ENCODE measurements at regions not wholly inside any gene's neighbourhood (a gene's known extent, or its start where the extent isn't known, plus 50 kb on each side); places are given as distances from the start of the nearest gene placed in this dataset.

GRCh38 chr18:51442012-51442411 lies 244.5 kb upstream of the MEX3C start:
- DNase-seq (ENCODE audit: low spot score) = no peak
- no peak overlapping the region for H3K27ac ChIP-seq
- no peak overlapping the region for H3K4me3 ChIP-seq
- TF ChIP-seq, protein P1, sequence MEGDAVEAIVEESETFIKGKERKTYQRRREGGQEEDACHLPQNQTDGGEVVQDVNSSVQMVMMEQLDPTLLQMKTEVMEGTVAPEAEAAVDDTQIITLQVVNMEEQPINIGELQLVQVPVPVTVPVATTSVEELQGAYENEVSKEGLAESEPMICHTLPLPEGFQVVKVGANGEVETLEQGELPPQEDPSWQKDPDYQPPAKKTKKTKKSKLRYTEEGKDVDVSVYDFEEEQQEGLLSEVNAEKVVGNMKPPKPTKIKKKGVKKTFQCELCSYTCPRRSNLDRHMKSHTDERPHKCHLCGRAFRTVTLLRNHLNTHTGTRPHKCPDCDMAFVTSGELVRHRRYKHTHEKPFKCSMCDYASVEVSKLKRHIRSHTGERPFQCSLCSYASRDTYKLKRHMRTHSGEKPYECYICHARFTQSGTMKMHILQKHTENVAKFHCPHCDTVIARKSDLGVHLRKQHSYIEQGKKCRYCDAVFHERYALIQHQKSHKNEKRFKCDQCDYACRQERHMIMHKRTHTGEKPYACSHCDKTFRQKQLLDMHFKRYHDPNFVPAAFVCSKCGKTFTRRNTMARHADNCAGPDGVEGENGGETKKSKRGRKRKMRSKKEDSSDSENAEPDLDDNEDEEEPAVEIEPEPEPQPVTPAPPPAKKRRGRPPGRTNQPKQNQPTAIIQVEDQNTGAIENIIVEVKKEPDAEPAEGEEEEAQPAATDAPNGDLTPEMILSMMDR (IDR thresholded peaks at IDR 0.05) = no peak

DNA sequence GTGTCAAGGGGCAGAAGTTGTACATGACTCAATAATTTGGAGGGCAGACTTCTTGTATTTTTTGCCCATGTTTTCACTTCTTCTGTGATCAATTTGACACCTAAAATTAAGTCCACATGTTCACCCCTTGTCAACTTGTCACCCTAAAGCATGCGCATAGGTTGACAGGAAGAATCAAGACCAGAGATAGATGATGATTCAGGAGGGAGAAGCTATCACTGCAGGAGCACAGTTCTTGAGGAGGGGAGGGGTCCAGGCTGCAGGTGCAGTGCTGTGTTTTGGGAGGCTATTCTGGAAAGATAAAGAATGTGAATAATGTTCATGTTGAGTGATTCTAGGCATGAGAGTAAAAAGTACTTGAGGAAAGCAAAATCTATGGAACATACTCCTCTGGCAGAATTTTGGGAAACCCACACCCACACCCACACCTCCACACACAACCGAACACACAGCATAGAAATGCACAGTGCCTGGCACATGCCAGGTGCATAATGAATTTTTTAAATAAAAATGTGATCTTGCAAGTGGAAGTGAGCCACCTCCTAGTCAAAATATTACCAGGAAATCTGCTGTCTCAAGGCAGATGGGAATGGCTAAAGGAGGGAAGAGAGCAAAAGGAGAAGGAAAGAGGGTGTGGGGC lies 249.2 kb upstream of the MEX3C start:
- Histone ChIP-seq H3K27ac (no peak overlapping the region), H3K4me3 (no peak overlapping the region)
- no peak for DNase-seq (ENCODE audit: low spot score)
- TF ChIP-seq, protein P1 (IDR thresholded peaks at IDR 0.05) = no peak

DNA sequence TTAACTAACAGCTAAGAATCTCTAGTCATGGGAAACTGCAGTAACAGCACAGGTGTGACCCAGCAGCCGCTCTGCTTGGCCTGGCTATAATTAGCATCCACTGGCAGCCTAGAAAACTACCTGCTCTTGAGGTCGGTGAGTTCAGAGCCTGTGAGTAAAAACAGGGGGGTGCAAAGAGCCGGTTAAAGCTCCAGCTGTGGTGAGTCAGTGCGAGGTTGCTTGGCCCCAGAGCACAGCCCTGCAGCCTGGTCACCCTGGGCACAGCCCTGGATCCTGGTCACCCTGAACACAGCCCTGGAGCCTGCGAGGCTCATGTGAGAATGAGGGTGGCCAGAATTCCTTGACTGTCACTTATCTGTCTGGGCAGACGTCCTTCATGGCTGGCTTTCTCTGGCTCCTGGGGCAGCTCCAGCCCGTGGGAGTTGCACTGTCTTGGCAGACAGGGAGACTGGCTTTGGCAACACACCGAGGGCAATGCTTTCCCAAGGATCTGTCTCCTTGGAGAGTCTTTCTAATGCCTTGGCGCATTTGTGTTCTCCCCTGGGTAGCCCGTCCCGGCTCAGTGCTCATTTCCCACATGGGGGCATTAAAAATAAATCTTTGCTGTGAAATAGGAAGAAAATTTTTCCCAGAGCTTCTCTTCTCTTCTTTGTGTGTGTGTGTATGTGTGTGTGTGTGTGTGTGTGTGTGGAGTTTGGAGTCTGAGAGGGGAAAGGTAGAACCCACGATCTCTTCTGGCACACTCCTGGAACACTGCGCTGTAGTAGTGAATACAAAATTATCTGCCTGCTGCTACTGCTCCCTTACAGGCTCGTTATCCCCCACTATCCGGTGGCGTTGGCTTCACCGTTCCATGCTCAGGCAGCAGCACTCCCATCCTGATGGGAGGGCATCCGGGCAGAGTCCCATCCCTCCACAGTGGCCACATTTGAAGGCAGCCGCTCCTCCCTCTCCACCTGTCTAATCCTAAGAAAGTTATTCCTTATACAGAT lies 250.2 kb upstream of the MEX3C start:
- DNase-seq (ENCODE audit: low spot score) = no peak
- H3K4me3 ChIP-seq = no peak overlapping the region
- no peak overlapping the region for H3K27ac ChIP-seq
- TF ChIP-seq, protein P1 (IDR thresholded peaks at IDR 0.05) = no peak

GRCh38 chr18:51448949-51449348 lies 251.5 kb upstream of the MEX3C start:
- TF ChIP-seq, protein P1 (IDR thresholded peaks at IDR 0.05) = no peak
- H3K4me3 ChIP-seq = no peak overlapping the region
- no peak for DNase-seq (ENCODE audit: low spot score)
- H3K27ac ChIP-seq = no peak overlapping the region

DNA sequence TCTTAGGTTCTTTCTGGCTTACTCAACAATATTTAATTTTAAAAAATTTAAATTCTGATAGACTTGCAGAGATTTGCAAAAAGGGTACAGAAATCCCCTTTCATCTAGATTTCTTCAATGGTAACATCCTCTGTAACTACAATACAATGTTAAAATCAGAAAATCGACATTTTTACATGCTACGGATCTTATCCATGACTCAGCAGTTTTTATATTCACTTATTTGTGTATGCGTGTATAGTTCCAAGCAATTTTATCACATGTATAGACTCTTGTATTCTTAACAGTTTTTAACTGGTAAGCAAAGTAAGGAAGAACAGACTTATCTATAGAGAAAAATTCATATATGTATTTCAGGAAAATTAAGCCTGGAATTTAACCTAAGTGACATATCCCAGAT lies 256.1 kb upstream of the MEX3C start:
- no peak overlapping the region for H3K27ac ChIP-seq
- TF ChIP-seq, protein P1 (IDR thresholded peaks at IDR 0.05) = no peak

DNA sequence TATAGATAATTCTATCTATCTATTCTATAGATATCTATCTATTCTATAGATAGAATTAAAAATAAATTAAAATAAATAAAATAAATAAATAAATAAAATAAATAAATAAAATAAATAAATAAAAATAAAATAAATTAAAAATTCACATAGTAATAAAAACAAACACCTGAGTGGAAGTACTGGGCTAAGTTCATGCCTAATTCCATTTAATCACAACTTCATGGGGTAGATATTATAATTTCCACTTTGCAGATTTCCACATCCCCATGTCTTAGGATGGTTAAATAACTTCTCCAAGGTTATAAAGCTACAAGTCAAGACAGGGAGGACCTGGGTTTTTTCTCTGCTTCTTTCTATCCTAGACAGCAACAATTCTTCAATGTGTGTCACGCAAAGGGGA lies 261.4 kb upstream of the MEX3C start:
- H3K27ac ChIP-seq = no peak overlapping the region
- H3K4me3 ChIP-seq = no peak overlapping the region
- DNase-seq (ENCODE audit: low spot score) = no peak
- TF ChIP-seq, protein P1 (IDR thresholded peaks at IDR 0.05) = no peak

More for the DNA sequence above, 256.1 kb upstream of the MEX3C start:
- no peak for DNase-seq (ENCODE audit: low spot score)
- no peak overlapping the region for H3K4me3 ChIP-seq

Measured in coronary artery (tissue), 2 donors.